ENCODE measurements at regions not wholly inside any gene's neighbourhood (a gene's known extent, or its start where the extent isn't known, plus 50 kb on each side); places are given as distances from the start of the nearest gene placed in this dataset.

GRCh38 chr2:2860589-2861300 lies 516.9 kb downstream of the EIPR1 start:
- DNase-seq (ENCODE audit: insufficient read length, low spot score) (no peak), FAIRE-seq (no peak)

DNA sequence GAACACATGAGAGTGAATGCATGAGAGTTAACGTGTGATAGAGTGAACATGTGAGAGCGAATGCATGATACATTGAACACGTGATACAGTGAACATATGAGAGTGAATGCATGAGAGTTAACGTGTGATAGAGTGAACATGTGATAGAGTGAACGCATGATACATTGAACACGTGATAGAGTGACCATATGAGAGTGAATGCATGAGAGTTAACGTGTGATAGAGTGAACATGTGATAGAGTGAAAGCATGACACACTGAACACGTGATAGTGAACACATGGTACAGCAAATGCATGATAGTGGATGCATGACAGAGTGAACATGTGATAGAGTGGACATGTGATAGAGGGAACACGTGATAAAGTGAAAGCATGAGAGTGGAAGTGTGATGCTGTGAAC lies 517.9 kb downstream of the EIPR1 start:
- FAIRE-seq (no peak), DNase-seq (ENCODE audit: insufficient read length, low spot score) (no peak)

DNA sequence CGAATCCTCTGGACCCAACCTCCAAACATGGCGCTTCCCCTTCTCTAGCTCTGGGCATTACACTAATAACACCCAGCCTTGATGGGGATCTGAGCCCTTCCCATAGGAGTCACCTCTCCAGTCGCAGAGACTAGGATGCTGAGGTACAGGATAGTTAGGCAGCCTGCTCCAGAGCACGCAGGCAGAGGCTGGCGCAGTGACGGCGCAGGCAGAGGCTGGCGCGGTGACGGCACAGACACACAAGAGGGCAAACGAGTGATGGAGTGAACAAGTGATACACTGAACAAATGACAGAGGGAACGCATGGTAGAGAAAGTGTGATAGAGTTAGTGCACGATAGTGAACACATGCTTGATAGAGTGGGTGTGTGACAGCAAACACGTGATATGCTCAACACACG lies 518.5 kb downstream of the EIPR1 start:
- FAIRE-seq (no peak), DNase-seq (ENCODE audit: insufficient read length, low spot score) (no peak)

- DNase-seq (ENCODE audit: insufficient read length, low spot score) (no peak), FAIRE-seq (no peak)
These were observed 520.7 kb downstream of the EIPR1 start for GRCh38 chr2:2856723-2857415.

DNA sequence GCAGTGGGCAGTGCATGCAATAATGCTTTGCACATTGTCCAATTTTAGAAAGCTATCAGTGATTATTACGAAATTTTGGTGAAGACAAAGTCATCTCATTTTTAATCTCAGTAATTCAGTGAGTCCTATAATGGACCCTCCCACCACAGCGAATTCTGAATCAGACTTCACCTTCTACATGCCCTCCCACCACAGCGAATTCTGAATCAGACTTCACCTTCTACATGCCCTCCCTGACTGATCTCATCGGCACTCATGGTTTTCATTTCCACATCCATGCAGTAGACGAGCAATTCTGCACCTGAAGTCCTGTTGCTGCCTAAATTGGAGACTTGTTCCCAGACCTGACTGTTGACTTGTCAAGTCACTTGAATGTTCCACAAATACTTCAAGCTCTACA lies 522.3 kb downstream of the EIPR1 start:
- DNase-seq (ENCODE audit: insufficient read length, low spot score) (no peak), FAIRE-seq (no peak)

DNA sequence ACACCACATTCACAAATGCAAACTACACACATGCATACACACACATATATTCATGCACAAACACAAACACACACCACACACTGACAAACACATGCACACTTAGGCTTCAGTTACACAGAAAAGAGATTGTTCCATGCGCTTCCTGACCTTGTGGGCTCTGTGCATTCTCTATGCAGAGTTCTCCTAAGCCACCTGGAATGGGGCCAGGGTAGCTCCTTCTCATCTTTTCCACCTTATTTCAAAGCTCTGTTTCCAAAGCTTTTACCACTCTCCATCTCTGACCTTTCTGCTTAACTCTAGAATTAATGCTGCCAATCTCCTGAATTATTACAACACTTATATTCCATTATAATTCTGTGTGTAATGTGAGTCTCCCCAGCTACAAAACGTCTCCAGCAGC lies 522.3 kb upstream of the MYT1L start:
- DNase-seq (ENCODE audit: insufficient read length, low spot score) (no peak), FAIRE-seq (no peak)

DNA sequence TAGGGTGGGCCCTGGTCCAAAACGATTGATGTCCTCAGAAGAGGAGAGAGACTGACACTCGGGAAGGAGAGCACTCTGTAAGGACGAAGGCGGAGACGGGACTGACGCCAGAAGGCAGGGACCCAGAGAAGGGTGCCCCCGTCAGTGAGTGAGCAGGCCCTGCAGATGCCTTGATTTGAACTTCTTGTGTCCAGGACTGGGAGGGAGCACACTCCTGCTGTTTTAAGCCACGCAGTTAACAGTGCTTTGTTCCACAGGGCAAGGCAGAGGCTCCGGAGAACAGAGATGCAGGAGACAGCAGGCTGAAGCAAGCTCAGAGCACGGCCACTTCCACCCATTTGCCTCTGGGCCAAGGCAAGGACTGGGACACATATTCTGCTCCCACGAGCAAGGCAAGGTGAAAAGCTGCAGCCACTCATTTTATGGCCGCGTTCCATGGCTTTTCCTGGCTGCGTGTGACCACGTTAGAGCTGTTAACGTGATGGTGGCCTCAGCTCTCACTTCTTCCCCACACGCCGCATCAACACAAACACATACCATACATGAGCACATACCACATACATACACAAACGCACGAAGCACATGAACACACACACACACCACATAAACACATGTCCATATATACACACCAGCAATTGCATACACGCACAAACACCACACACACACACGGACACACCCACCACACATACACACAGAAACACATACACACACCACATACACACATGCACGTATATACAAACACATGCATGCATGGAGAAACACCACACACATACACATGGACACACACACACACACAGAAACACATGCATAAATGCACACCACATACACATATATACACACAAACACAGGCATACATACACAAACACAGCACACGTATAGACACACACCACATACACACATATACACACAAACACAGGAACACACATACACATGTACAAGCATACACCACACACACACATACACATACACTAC lies 521.0 kb upstream of the MYT1L start:
- FAIRE-seq = no peak
- no peak for DNase-seq (ENCODE audit: insufficient read length, low spot score)

GRCh38 chr2:2851316-2851715 lies 520.2 kb upstream of the MYT1L start:
- FAIRE-seq = no peak
- DNase-seq (ENCODE audit: insufficient read length, low spot score) = no peak

- FAIRE-seq (no peak), DNase-seq (ENCODE audit: insufficient read length, low spot score) (no peak)
These were observed 519.8 kb upstream of the MYT1L start for GRCh38 chr2:2850859-2851258.

GRCh38 chr2:2850218-2850755 lies 519.2 kb upstream of the MYT1L start:
- FAIRE-seq (no peak), DNase-seq (ENCODE audit: insufficient read length, low spot score) (no peak)

GRCh38 chr2:2849464-2850217 lies 518.6 kb upstream of the MYT1L start:
- DNase-seq (ENCODE audit: insufficient read length, low spot score) (no peak), FAIRE-seq (no peak)

- DNase-seq (ENCODE audit: insufficient read length, low spot score) = no peak
- no peak for FAIRE-seq
These were observed 517.7 kb upstream of the MYT1L start for GRCh38 chr2:2848621-2849333.

GRCh38 chr2:2848198-2848597 lies 517.1 kb upstream of the MYT1L start:
- DNase-seq (ENCODE audit: insufficient read length, low spot score) (no peak), FAIRE-seq (no peak)

DNA sequence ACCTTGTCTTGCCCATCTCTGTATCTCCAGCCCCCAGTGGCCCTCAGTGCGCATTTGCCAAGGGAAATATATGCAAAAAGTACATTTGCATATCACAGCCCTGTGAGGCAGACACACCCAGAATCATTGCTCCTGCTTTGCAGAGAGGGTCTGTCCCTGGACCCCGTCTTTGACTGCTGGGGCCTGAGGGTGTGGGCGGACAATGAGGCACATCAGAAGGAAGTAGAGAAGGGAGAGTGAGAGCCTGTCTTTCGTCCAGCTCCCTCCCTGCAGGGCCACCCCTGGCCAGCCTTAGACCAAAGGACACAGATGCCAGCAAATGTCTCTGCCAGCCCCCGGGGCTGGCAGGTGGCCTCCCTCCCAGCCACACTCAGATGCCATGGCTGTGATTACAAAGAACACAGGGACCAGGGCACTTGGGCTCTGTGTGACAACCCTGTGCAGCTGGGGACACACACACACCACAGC lies 516.2 kb upstream of the MYT1L start:
- DNase-seq (ENCODE audit: insufficient read length, low spot score) (no peak), FAIRE-seq (no peak)

GRCh38 chr2:2846332-2847208 lies 515.5 kb upstream of the MYT1L start:
- DNase-seq (ENCODE audit: insufficient read length, low spot score) (no peak), FAIRE-seq (no peak)

- DNase-seq (ENCODE audit: insufficient read length, low spot score) (no peak), FAIRE-seq (no peak)
These were observed 514.8 kb upstream of the MYT1L start for GRCh38 chr2:2845806-2846315.

DNA sequence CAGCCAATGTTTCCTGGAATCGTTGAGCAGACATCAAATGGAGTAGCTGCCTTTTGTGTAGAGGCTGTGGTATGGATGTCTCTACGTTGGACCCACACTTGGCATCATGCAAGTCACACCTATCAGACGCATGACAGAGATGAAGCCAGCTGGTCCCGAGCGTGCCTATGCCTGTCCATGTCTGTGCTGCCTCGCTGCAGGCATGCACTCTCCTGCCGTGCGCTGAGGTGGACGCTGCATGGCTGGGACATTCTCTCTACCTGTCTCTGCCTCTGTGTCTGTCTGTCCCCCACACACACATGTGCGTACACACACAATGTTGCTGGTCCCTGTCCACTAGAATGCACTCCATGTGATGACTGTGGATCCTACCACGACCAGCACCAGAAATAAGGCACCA lies 514.2 kb upstream of the MYT1L start:
- DNase-seq (ENCODE audit: insufficient read length, low spot score) = no peak

GRCh38 chr2:2843969-2844548 lies 513.0 kb upstream of the MYT1L start:
- no peak for FAIRE-seq

More for the DNA sequence above, 514.2 kb upstream of the MYT1L start:
- no peak for FAIRE-seq

More at GRCh38 chr2:2843969-2844548, 513.0 kb upstream of the MYT1L start:
- DNase-seq (ENCODE audit: insufficient read length, low spot score) = no peak

All from GM19239 (cell line).